ENCODE measurements at regions not wholly inside any gene's neighbourhood (a gene's known extent, or its start where the extent isn't known, plus 50 kb on each side); places are given as distances from the start of the nearest gene placed in this dataset.

- Histone ChIP-seq H4K20me1 (ENCODE audit: insufficient read depth) (no peaks in the 10 kb centered on the region), H3K36me3 (ENCODE audit: control insufficient read depth in 1 of 2, insufficient read depth in 2 of 2, low read length in 2 of 2) (no peaks in the 10 kb centered on the region), H3K9ac (ENCODE audit: low read length) (no peak overlapping the region), H3K27ac (ENCODE audit: low read depth, low read length) (peak overlapping the region; percentile 74), H3K9me2 (ENCODE audit: insufficient read depth) (no peaks in the 10 kb centered on the region; the same call in 1 of the 2 replicates), H3K9me3 (ENCODE audit: control insufficient read depth in 1 of 2, insufficient read depth in 1 of 2, low read depth in 1 of 2, low read length in 2 of 2) (no peaks in the 10 kb centered on the region), H3K4me2 (ENCODE audit: low read length) (peak overlapping the region; percentile 66), H3K4me3 (replicated peaks in 1 of 2; ENCODE audit: low read depth in 1 of 2, low read length in 2 of 2) (no peak overlapping the region; a peak in 1 of 4 replicates), H3K27me3 (ENCODE audit: insufficient read depth, low read length) (no peaks in the 10 kb centered on the region), H2AFZ (ENCODE audit: low read depth, low read length, poor library complexity, severe bottlenecking) (peak overlapping the region; percentile 59), H3K79me2 (ENCODE audit: insufficient read depth, low read length) (no peaks in the 10 kb centered on the region), H3K4me1 (ENCODE audit: control insufficient read depth in 1 of 2, insufficient read depth in 2 of 2, low read length in 2 of 2) (peaks cover 22 to 28% of the 10 kb centered on the region in 2 experiments)
- ChIA-PET POLR2A (no interaction called here), RAD21 (ENCODE audit: low non-redundant PET in 1 of 2, low total read pairs in 2 of 2, uncharacterized antibody in 2 of 2, unreplicated experiment in 2 of 2) (no interaction called here), CTCF (interaction anchor here (0.8 kb wide), 1 partner anchor 53 kb away, joined by 3 read pairs; no protein-coding TSS in a partner anchor)
- DNase-seq (ENCODE audit: low read depth, low spot score) (peak; percentile 81), ATAC-seq (peak; percentile 94)
- TF ChIP-seq SP1 (IDR thresholded peaks at IDR 0.05; ENCODE audit: low read depth), result peak; percentile 80
- TF ChIP-seq ELF1 (IDR thresholded peaks at IDR 0.05; ENCODE audit: borderline replicate concordance, low read depth), result no peak
- TF ChIP-seq CEBPB (IDR thresholded peaks at IDR 0.05; ENCODE audit: low read depth), result peak; percentile 55; the same call in 1 of the 2 replicates
- no peak for TF ChIP-seq POLR2A (IDR thresholded peaks at IDR 0.05; ENCODE audit: borderline replicate concordance, extremely low read depth, insufficient read depth, insufficient read length)
- no peak for TF ChIP-seq EZH2phosphoT487 (IDR thresholded peaks at IDR 0.05; ENCODE audit: borderline replicate concordance)
- TF ChIP-seq CBX3 (IDR thresholded peaks at IDR 0.05; ENCODE audit: low read depth), result peak; percentile 66
- TF ChIP-seq SRF (IDR thresholded peaks at IDR 0.05; ENCODE audit: low read depth), result peak; percentile 58
- no peak for TF ChIP-seq ZNF274 (IDR thresholded peaks at IDR 0.05; ENCODE audit: low read depth, low read length)
- TF ChIP-seq JUND (IDR thresholded peaks at IDR 0.05), result peak; percentile 92
- TF ChIP-seq ZFX (IDR thresholded peaks at IDR 0.05), result no peak
- no peak for TF ChIP-seq REST (IDR thresholded peaks at IDR 0.05; ENCODE audit: low read depth)
- no peak for TF ChIP-seq SIN3A (IDR thresholded peaks at IDR 0.05; ENCODE audit: low read depth)
- TF ChIP-seq FOSL1 (IDR thresholded peaks at IDR 0.05; ENCODE audit: low read depth), result peak; percentile 91
- no TSS peak for BruUV-seq (replicated peaks)
- intact Hi-C loops (cut with micrococcal nuclease), result no loop called here
These were observed 393.9 kb upstream of the CTSO start for GRCh38 chr4:156347412-156348075.

All from HCT116 (cell line).